ENCODE measurements at regions not wholly inside any gene's neighbourhood (a gene's known extent, or its start where the extent isn't known, plus 50 kb on each side); places are given as distances from the start of the nearest gene placed in this dataset.
"Not testable (repeated sequence)": the region's sequence is repeated elsewhere in the genome, so short reads cannot be mapped to it uniquely, and the experiment has no call there.

DNA sequence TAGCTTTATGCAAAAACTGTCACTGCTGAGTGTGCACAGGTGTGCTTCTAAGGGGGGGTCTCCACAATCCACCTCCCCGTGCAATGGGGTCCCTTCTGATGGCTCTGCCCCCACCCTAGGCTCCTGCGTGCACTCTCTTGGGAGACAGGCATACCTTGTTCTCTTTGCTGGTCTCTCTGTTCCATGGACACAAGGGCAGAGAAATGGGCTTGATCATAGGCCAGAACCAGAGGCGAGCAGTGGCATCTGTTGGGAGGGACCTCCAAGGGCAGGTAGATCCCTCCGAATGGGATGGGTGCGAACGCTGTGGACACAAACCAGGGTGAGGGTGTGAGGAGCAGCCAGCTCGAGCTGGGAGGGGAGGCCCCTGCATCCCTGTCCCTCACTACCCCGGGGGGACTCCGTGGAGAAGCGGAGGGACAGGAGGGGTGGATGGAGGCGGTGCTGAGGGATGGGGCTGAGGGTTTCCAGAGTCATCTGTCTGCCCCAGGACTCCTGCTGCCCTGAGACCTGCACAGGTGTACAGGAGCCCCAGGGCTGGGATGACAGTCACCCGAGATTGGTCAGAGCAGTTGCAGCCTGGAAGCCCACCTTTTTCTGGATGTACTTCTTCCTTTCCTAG is 175.0 kb downstream of the KLF13 start:
- peak; percentile 61 for DNase-seq (ENCODE audit: extremely low spot score, unreplicated experiment)
- Mint-ChIP-seq H3K4me3 (no peak overlapping the region), H3K36me3 (no peaks in the 10 kb centered on the region), H3K9me3 (no peaks in the 10 kb centered on the region), H3K27me3 (no peaks in the 10 kb centered on the region), H3K27ac (no peak overlapping the region), H3K4me1 (ENCODE audit: unreplicated experiment) (peaks cover 7% of the 10 kb centered on the region)
- TF ChIP-seq CTCF (conservative IDR thresholded peaks at IDR 0.05) = no peak

DNA sequence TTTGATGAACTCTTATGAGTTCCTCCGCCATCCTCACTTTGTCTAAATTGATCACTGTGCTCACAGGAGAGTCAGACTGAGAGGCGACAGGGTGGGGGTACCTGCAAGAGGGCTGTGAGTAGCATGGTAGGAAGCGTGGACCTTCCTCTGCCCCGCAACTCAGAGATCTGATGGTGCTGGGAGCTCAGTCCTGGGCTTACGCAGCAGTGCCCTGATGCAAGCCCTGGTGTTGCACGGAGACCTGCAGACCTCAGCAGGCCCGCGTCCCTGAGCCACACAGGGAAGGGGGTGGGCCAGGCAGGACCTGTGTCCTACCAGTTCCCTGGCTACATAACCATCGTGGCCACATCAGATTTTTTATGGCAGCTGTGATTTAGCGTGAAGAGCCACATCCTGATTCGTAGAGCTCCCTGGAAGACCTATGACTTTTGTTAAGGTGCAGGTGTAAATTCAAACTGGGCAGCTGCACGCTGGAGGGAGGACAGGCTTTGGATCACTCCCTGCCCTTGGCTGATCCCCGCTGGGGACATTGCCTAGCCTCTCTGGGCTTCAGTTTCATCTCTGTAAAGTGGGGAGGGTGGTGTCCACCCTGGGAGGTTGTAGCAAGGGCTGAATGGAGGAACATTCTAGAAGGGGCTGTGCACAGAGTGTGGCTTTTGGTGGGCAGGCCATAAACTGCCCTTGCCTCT is 176.1 kb downstream of the KLF13 start:
- no peak for TF ChIP-seq CTCF (conservative IDR thresholded peaks at IDR 0.05)
- no peak for DNase-seq (ENCODE audit: extremely low spot score, unreplicated experiment)
- no peaks in the 10 kb centered on the region for H3K36me3 Mint-ChIP-seq
- no peaks in the 10 kb centered on the region for H3K9me3 Mint-ChIP-seq
- no peaks in the 10 kb centered on the region for H3K27me3 Mint-ChIP-seq
- H3K4me3 Mint-ChIP-seq = no peak overlapping the region
- no peak overlapping the region for H3K27ac Mint-ChIP-seq
- H3K4me1 Mint-ChIP-seq (ENCODE audit: unreplicated experiment) = peaks cover 7% of the 10 kb centered on the region

- Mint-ChIP-seq H3K4me3 (no peak overlapping the region), H3K9me3 (no peaks in the 10 kb centered on the region), H3K36me3 (no peaks in the 10 kb centered on the region), H3K4me1 (ENCODE audit: unreplicated experiment) (peaks cover 7% of the 10 kb centered on the region), H3K27ac (no peak overlapping the region), H3K27me3 (no peaks in the 10 kb centered on the region)
- no peak for TF ChIP-seq CTCF (conservative IDR thresholded peaks at IDR 0.05)
- DNase-seq (ENCODE audit: extremely low spot score, unreplicated experiment) = peak; percentile 18
Observed at GRCh38 chr15:31503256-31503655, 176.6 kb downstream of the KLF13 start.

GRCh38 chr15:31503758-31504461 is 177.3 kb downstream of the KLF13 start:
- TF ChIP-seq CTCF (conservative IDR thresholded peaks at IDR 0.05) = no peak
- Mint-ChIP-seq H3K27ac (no peak overlapping the region), H3K4me3 (no peak overlapping the region), H3K9me3 (no peaks in the 10 kb centered on the region), H3K27me3 (no peaks in the 10 kb centered on the region), H3K4me1 (ENCODE audit: unreplicated experiment) (peaks cover 7% of the 10 kb centered on the region), H3K36me3 (no peaks in the 10 kb centered on the region)
- peak; percentile 65 for DNase-seq (ENCODE audit: extremely low spot score, unreplicated experiment)

- Mint-ChIP-seq H3K4me3 (no peak overlapping the region), H3K27ac (no peak overlapping the region), H3K4me1 (ENCODE audit: unreplicated experiment) (peaks cover 7% of the 10 kb centered on the region), H3K9me3 (no peaks in the 10 kb centered on the region), H3K36me3 (no peaks in the 10 kb centered on the region), H3K27me3 (no peaks in the 10 kb centered on the region)
- DNase-seq (ENCODE audit: extremely low spot score, unreplicated experiment) = peak; percentile 44
- no peak for TF ChIP-seq CTCF (conservative IDR thresholded peaks at IDR 0.05)
Observed at GRCh38 chr15:31504462-31504839, 177.8 kb downstream of the KLF13 start.

DNA sequence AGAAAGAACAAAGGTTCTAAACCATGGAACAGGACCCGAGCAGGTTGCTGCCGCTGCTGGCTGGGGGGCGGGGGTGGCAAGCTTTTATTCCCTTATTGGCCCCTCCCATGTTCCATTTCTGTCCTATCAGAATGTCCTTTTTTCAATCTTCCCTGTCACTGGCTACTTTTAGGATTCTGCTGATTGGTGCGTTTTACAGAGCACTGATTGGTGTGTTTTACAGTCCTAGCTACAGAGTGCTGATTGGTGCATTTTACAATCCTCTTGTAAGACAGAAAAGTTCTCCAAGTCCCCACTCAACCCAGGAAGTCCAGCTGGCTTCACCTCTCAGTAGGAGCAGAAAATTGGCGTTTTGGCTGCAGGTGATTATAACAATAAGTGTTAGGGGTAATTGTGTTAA is 180.9 kb downstream of the KLF13 start:
- H3K4me1 Mint-ChIP-seq (ENCODE audit: unreplicated experiment); H3K4me3 Mint-ChIP-seq; H3K27ac Mint-ChIP-seq; H3K9me3 Mint-ChIP-seq; H3K36me3 Mint-ChIP-seq; DNase-seq (ENCODE audit: extremely low spot score, unreplicated experiment); H3K27me3 Mint-ChIP-seq: not testable (repeated sequence)

All from type B pancreatic cell (in vitro differentiated cells).